ENCODE measurements at regions not wholly inside any gene's neighbourhood (a gene's known extent, or its start where the extent isn't known, plus 50 kb on each side); places are given as distances from the start of the nearest gene placed in this dataset.

DNA sequence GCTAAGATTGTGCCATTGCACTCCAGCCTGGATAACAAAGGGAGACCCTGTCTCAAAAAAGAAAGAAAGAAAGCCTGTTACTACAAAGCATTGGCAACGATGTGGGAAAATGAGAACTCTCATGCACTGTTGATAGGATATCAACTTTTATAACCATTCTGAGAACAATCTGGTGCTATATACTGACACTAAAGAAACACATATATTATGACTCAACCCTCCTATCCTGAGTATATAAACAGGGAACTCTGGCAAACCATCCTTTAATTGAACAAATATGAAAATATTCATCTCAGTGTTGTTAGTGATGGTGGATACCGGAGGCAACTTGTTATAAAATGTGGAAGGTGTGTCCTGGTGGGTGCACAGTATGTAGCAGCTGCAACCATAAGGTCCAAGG lies 53.0 kb upstream of the SOD3 start:
- WGBS (ENCODE audit: extremely low coverage, insufficient coverage, insufficient read length) = no CpG with 5 or more reads among the region's 2 CpGs
- Histone ChIP-seq H3K36me3 (ENCODE audit: control insufficient read depth in 1 of 2, insufficient read depth in 2 of 2, low read length in 2 of 2) (no peaks in the 10 kb centered on the region), H3K79me2 (ENCODE audit: control insufficient read depth, insufficient read depth, low read length, poor library complexity) (no peaks in the 10 kb centered on the region), H3K4me2 (ENCODE audit: low read length) (no peak overlapping the region), H4K12ac (ENCODE audit: low read depth, low read length) (no peak overlapping the region), H2BK120ac (ENCODE audit: insufficient read depth, low read length, poor library complexity) (no peak overlapping the region), H4K8ac (ENCODE audit: low read depth, low read length) (no peak overlapping the region), H3K4me3 (ENCODE audit: low read depth, low read length) (no peak overlapping the region), H4K91ac (ENCODE audit: low read depth, low read length) (no peak overlapping the region), H3K23ac (ENCODE audit: low read length) (no peak overlapping the region), H3K4me1 (ENCODE audit: control insufficient read depth in 1 of 2, insufficient read depth in 2 of 2, low read length in 2 of 2) (peaks cover 4% of the 10 kb centered on the region in 2 experiments), H3K27me3 (ENCODE audit: insufficient read depth, low read length) (no peaks in the 10 kb centered on the region), H2AFZ (ENCODE audit: insufficient read depth, low read length, poor library complexity) (no peak overlapping the region), H3K18ac (ENCODE audit: low read length) (no peak overlapping the region), H2AK5ac (ENCODE audit: low read length) (no peak overlapping the region), H2BK5ac (ENCODE audit: low read depth, low read length, poor library complexity) (no peak overlapping the region), H3K79me1 (ENCODE audit: low read length) (no peaks in the 10 kb centered on the region), H3K27ac (ENCODE audit: low read depth, low read length) (no peak overlapping the region), H3K9ac (ENCODE audit: low read length) (no peak overlapping the region), H3K9me3 (ENCODE audit: insufficient read depth, low read depth, low read length) (peaks cover 5% of the 10 kb centered on the region), H3K14ac (ENCODE audit: low read length) (no peak overlapping the region), H2BK12ac (ENCODE audit: low read length) (no peak overlapping the region), H3K4ac (ENCODE audit: low read depth, low read length) (no peak overlapping the region)
- no peak for DNase-seq

DNA sequence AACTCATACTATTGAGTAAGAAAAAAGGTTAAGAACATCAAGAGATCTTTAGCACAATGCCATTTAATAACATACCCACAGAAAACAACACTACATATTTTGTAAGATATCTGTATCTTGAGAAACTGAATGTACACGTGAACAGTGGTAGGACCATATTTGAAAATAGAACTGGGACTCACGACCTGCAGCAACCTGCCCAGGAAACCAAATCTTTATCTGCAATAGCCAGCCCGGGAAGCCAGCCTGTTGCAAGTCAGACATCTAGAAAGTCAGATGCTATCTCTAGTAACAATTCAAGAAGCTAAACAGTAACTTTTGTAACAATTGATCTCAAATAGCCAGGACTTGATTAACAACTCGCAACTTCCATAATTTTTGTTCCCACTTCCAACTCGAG lies 52.6 kb upstream of the SOD3 start:
- Histone ChIP-seq H4K8ac (ENCODE audit: low read depth, low read length) (no peak overlapping the region), H3K14ac (ENCODE audit: low read length) (no peak overlapping the region), H3K27me3 (ENCODE audit: insufficient read depth, low read length) (no peaks in the 10 kb centered on the region), H2BK120ac (ENCODE audit: insufficient read depth, low read length, poor library complexity) (no peak overlapping the region), H3K23ac (ENCODE audit: low read length) (no peak overlapping the region), H3K4me3 (ENCODE audit: low read depth, low read length) (no peak overlapping the region), H4K12ac (ENCODE audit: low read depth, low read length) (no peak overlapping the region), H2BK12ac (ENCODE audit: low read length) (no peak overlapping the region), H3K4ac (ENCODE audit: low read depth, low read length) (no peak overlapping the region), H2AK5ac (ENCODE audit: low read length) (no peak overlapping the region), H2BK5ac (ENCODE audit: low read depth, low read length, poor library complexity) (no peak overlapping the region), H3K18ac (ENCODE audit: low read length) (no peak overlapping the region), H3K36me3 (ENCODE audit: control insufficient read depth in 1 of 2, insufficient read depth in 2 of 2, low read length in 2 of 2) (no peaks in the 10 kb centered on the region), H2AFZ (ENCODE audit: insufficient read depth, low read length, poor library complexity) (no peak overlapping the region), H3K27ac (ENCODE audit: low read depth, low read length) (no peak overlapping the region), H3K9ac (ENCODE audit: low read length) (no peak overlapping the region), H4K91ac (ENCODE audit: low read depth, low read length) (no peak overlapping the region), H3K79me2 (ENCODE audit: control insufficient read depth, insufficient read depth, low read length, poor library complexity) (no peaks in the 10 kb centered on the region), H3K4me1 (ENCODE audit: control insufficient read depth in 1 of 2, insufficient read depth in 2 of 2, low read length in 2 of 2) (peaks cover 4% of the 10 kb centered on the region in 2 experiments), H3K4me2 (ENCODE audit: low read length) (no peak overlapping the region), H3K9me3 (ENCODE audit: insufficient read depth, low read depth, low read length) (peaks cover 1% of the 10 kb centered on the region), H3K79me1 (ENCODE audit: low read length) (no peaks in the 10 kb centered on the region)
- no CpG with 5 or more reads among the region's 5 CpGs for WGBS (ENCODE audit: extremely low coverage, insufficient coverage, insufficient read length)
- peak; percentile 53 to 78 for DNase-seq

DNA sequence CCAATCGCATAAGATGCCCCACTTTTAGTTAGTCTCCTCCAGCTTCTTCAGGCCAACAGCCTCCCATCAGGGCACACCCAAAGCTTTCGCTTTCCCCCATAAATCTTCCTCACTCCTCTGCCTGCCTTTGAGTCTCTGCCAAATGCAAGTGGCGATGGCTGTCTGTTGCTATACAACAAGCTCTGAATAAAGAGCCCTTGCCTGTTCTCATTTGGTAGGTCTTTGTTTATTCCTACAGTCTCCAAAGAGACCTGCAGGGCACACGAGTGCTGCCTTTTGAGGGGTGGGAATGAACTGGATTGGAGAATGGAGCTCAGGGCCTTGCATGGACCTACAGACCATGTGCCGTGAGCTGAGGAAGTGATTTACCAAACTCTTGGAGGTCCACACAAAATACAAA lies 52.2 kb upstream of the SOD3 start:
- no peaks in the 10 kb centered on the region for H3K36me3 ChIP-seq (ENCODE audit: control insufficient read depth in 1 of 2, insufficient read depth in 2 of 2, low read length in 2 of 2)
- no peaks in the 10 kb centered on the region for H3K9me3 ChIP-seq (ENCODE audit: insufficient read depth, low read depth, low read length)
- H3K79me2 ChIP-seq (ENCODE audit: control insufficient read depth, insufficient read depth, low read length, poor library complexity) = no peaks in the 10 kb centered on the region
- peak overlapping the region; percentile 10 for H2BK12ac ChIP-seq (ENCODE audit: low read length)
- no peaks in the 10 kb centered on the region for H3K27me3 ChIP-seq (ENCODE audit: insufficient read depth, low read length)
- no peak overlapping the region for H2BK5ac ChIP-seq (ENCODE audit: low read depth, low read length, poor library complexity)
- H2AK5ac ChIP-seq (ENCODE audit: low read length) = no peak overlapping the region
- H3K9ac ChIP-seq (ENCODE audit: low read length) = no peak overlapping the region
- peaks cover 4% of the 10 kb centered on the region in 2 experiments for H3K4me1 ChIP-seq (ENCODE audit: control insufficient read depth in 1 of 2, insufficient read depth in 2 of 2, low read length in 2 of 2)
- no peak overlapping the region for H3K14ac ChIP-seq (ENCODE audit: low read length)
- no peak overlapping the region for H4K12ac ChIP-seq (ENCODE audit: low read depth, low read length)
- no peak overlapping the region for H2AFZ ChIP-seq (ENCODE audit: insufficient read depth, low read length, poor library complexity)
- no CpG with 5 or more reads among the region's 5 CpGs for WGBS (ENCODE audit: extremely low coverage, insufficient coverage, insufficient read length)
- no peak overlapping the region for H3K18ac ChIP-seq (ENCODE audit: low read length)
- no peaks in the 10 kb centered on the region for H3K79me1 ChIP-seq (ENCODE audit: low read length)
- H3K4me2 ChIP-seq (ENCODE audit: low read length) = no peak overlapping the region
- H3K23ac ChIP-seq (ENCODE audit: low read length) = no peak overlapping the region
- H4K8ac ChIP-seq (ENCODE audit: low read depth, low read length) = no peak overlapping the region
- H3K4ac ChIP-seq (ENCODE audit: low read depth, low read length) = no peak overlapping the region
- H2BK120ac ChIP-seq (ENCODE audit: insufficient read depth, low read length, poor library complexity) = peak overlapping the region; percentile 31
- no peak overlapping the region for H3K27ac ChIP-seq (ENCODE audit: low read depth, low read length)
- H4K91ac ChIP-seq (ENCODE audit: low read depth, low read length) = no peak overlapping the region
- peak in 1 of 2 donors; percentile 18 for DNase-seq
- H3K4me3 ChIP-seq (ENCODE audit: low read depth, low read length) = no peak overlapping the region

DNA sequence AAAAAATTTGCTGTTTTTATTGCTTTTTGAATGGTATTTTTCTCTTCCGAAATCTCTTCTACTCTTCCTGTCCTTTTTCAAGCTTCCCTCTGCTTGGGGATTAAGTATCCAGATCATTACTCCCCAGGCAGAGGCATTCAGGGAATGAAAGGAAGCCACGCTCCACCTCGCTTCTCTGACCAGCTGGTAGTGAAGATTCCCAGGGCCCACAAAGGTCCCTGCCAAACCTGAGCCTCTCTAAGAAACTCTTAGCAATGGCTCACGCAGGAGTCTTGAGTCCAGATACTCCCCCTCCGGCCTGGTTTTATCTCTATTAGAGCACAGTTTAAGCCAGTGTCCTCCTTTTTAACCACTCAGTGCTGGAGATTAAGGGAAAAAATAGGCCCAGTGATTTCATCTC lies 51.4 kb upstream of the SOD3 start:
- no peak overlapping the region for H4K12ac ChIP-seq (ENCODE audit: low read depth, low read length)
- H3K4me3 ChIP-seq (ENCODE audit: low read depth, low read length) = no peak overlapping the region

More for the DNA sequence above, 51.4 kb upstream of the SOD3 start:
- Histone ChIP-seq H3K4ac (ENCODE audit: low read depth, low read length) (no peak overlapping the region), H2BK12ac (ENCODE audit: low read length) (no peak overlapping the region), H2BK120ac (ENCODE audit: insufficient read depth, low read length, poor library complexity) (no peak overlapping the region), H3K23ac (ENCODE audit: low read length) (no peak overlapping the region), H3K27me3 (ENCODE audit: insufficient read depth, low read length) (no peaks in the 10 kb centered on the region), H3K79me1 (ENCODE audit: low read length) (no peaks in the 10 kb centered on the region), H2AK5ac (ENCODE audit: low read length) (no peak overlapping the region), H4K91ac (ENCODE audit: low read depth, low read length) (no peak overlapping the region), H3K9me3 (ENCODE audit: insufficient read depth, low read depth, low read length) (peaks cover 2% of the 10 kb centered on the region), H3K36me3 (ENCODE audit: control insufficient read depth in 1 of 2, insufficient read depth in 2 of 2, low read length in 2 of 2) (no peaks in the 10 kb centered on the region), H3K79me2 (ENCODE audit: control insufficient read depth, insufficient read depth, low read length, poor library complexity) (no peaks in the 10 kb centered on the region), H3K9ac (ENCODE audit: low read length) (no peak overlapping the region), H3K4me1 (ENCODE audit: control insufficient read depth in 1 of 2, insufficient read depth in 2 of 2, low read length in 2 of 2) (peaks cover 4% of the 10 kb centered on the region in 2 experiments), H3K4me2 (ENCODE audit: low read length) (no peak overlapping the region), H3K18ac (ENCODE audit: low read length) (no peak overlapping the region), H2BK5ac (ENCODE audit: low read depth, low read length, poor library complexity) (no peak overlapping the region), H2AFZ (ENCODE audit: insufficient read depth, low read length, poor library complexity) (no peak overlapping the region), H4K8ac (ENCODE audit: low read depth, low read length) (no peak overlapping the region), H3K14ac (ENCODE audit: low read length) (no peak overlapping the region), H3K27ac (ENCODE audit: low read depth, low read length) (no peak overlapping the region)
- DNase-seq = peak; percentile 78 to 79
- WGBS (ENCODE audit: extremely low coverage, insufficient coverage, insufficient read length) = no CpG with 5 or more reads among the region's 5 CpGs

Measured in trophoblast cell (in vitro differentiated cells and primary cell).